GM21381 (cell line): ENCODE measurements at regions not wholly inside any gene's neighbourhood (a gene's known extent, or its start where the extent isn't known, plus 50 kb on each side); places are given as distances from the start of the nearest gene placed in this dataset.

Experiments used
- ATAC-seq: cut with Tn5 transposase; IDR thresholded peaks from one replicate; pipeline ENCODE4 v1.9.1; 2021; ENCODE audit warnings: mild to moderate bottlenecking, moderate library complexity; ENCODE audit not compliant: unreplicated experiment

- no peak for ATAC-seq
These were observed 433.7 kb upstream of the SPRED2 start for GRCh38 chr2:65866148-65866547.

GRCh38 chr2:65864619-65865018, 432.2 kb upstream of the SPRED2 start:
- ATAC-seq = no peak

GRCh38 chr2:65863713-65864112, 431.3 kb upstream of the SPRED2 start:
- ATAC-seq = no peak

DNA sequence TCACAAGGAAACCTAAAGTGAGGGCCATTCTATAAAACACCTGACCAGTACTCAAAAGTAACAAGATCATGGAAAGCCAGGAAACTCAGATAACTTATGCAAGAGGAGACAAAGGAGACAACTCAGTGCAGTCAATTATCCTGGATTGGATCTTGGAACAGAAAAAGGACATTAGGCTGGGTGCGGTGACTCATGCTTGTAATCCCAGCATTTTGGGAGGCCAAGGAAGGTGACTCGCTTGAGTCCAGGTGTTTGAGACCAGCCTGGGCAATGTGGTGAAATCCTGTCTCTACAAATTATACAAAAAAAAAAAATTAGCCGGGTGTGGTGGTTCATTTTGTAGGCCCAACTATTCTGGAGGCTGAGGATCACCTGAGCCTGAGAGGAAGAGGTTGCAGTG, 424.5 kb upstream of the SPRED2 start:
- ATAC-seq = no peak

DNA sequence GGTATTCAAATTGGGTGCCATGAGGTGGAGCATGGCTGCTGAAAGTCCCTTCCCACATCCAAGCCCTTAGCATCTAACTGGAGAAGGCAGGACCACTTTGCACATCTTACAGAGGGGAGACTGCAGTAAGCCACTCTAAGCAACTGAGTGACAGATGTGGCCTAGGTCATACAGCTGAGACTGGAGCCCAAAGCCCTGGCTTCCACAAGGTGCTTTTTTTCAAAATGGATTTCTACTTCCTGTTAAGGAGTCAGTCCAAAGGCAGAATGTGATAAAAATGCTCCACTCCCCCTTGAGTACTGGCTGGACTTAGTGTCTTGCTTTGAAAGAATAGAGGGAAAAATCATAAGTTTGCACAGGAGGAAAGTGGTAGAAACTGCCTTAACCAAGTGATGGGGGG, 424.0 kb upstream of the SPRED2 start:
- no peak for ATAC-seq

- ATAC-seq = no peak
These were observed 418.3 kb upstream of the SPRED2 start for GRCh38 chr2:65850695-65851094.

DNA sequence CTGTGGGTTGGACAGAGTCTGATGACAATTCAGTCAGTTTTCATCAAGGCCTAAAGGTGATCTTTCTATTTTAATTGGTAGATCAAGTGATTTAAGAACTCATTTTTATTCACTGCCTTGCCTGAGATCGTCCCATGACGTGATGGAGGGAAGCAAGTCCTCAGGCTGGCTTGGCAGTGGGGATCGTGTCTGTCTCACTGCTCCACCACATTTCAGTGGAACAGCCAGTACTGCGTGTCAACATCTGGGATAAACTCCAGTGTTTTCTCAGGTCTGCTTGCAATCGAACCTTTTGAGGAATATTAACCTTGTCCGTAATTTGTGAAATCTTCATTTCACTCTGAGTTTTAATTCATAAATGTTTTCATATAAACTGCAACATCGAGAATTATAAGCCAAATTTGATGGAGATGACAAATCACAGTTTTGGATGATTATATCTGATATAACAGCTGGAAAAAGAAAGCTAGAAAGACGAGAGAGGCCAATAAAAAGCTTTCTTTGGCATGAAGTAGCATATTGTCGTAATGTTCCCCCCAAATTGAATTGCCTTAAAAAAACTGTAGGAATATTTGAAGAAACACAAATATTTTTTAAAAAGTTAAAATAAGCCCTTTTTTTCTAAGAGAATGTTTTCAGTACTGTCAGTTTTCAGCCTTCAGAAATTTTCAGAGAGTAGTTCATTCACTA, 414.7 kb upstream of the SPRED2 start:
- ATAC-seq = no peak

DNA sequence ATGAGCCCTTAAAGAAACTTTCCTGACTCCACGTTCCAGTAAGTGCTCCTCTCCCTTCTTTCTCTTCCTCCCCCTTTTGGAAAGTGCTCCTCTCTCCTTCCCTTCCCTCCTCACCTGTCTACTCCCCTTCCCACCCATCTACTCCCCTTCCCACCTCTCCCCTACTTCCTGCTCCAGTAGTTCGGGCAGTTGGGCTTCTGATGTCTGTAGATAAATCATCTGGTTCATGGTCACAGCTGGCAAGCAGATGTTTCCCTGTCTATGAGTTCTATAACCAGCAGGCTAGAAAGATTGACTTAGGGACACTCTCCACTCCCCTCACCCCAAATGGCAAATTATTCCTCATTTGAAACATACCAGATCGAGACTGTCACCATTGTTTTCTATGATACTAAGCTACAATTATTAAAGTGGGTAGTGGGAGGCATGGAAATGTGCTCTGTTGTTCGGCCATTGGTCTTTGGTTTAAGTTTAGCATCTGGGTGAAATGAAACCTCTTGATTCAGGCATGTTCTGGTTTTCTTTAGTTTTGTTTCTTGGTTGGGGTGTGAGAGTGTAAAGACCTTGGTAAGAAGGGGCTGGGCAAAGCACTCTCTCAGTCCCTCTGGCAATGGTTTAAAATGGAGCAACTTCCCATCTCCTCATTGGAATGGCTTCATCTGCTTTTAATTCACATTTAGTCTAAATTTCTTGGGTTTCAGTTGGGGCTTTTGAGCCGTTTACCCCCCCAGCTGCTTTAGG, 413.2 kb upstream of the SPRED2 start:
- no peak for ATAC-seq

DNA sequence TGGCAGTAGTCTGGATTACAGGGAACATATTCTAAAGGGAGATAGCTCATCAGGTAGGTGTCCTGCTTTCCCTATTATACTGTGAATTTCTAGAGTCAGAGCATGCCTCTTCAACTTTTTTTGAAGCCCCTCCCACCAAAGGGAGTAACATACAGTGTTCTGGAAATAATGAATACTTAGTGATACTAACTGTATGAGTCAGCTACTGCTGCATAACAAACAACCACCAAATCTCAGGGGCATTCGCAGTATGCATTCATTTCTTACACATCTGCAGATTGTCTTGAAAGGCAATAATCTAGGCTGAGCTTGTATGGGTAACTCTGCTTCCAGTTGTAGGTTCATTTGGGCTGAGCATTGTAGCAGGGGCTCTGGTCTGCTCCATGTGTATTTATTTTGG, 409.7 kb upstream of the SPRED2 start:
- ATAC-seq = no peak

- no peak for ATAC-seq
These were observed 403.7 kb upstream of the SPRED2 start for GRCh38 chr2:65835975-65836549.

GRCh38 chr2:65834771-65835475, 402.5 kb upstream of the SPRED2 start:
- no peak for ATAC-seq

GRCh38 chr2:65834062-65834461, 401.7 kb upstream of the SPRED2 start:
- ATAC-seq = no peak

DNA sequence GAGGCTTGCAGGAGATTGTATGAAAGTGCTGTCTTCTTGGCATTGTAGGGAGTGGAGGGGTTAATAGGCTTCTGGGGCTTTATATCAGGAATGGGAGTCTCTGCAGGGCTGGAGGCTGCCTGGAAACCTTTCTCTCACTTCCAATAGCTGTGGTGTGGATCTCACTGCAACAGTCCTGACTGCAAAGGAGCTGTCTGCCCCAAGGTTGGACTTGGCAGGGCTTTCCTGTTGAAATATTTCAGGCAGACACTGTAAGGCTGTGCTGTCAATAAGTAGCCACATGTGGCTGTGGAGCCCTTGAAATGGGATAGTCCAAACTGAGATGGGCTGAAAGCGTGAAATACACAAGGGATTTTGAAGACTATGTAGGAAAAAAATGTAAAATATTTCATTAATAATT, 399.1 kb upstream of the SPRED2 start:
- no peak for ATAC-seq

GRCh38 chr2:65826567-65826966, 394.2 kb upstream of the SPRED2 start:
- ATAC-seq = no peak

DNA sequence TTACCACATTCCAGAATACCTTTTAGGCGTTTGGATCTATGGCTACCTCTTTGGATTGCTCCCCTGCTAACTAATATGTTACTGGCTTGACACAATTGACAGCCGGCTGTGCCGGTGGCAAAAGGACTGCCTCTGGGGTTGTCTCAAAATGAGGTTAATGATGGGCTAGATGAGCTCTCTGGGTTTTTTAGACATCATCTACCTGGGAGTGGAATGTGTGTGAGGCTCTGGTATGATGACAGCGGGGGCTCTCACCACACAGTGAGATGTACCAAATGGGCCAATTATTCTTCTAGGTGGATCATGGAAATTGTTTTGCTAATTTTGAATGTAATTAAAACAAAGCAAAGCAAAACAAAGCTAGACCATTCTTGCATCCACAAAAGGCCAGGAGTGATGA, 391.1 kb upstream of the SPRED2 start:
- ATAC-seq = no peak

DNA sequence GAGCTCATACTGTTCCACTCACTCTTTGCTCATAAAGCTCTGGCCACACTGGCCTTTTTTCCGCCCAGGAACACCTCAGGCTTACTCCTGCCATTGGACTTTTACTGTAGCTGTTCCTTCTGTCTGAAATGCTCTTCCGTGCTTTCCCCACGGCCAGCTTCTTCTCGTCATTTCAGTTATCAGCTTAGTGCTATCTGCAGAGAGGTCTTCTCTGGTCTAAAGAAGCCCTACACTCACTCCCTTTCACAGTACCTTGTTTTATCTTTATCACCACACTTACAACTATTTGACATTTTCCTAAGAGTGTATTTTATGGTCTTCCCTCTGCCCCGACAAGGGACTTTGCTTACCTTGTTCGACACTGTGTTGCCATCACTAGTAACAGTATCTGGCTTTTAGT, 388.1 kb upstream of the SPRED2 start:
- ATAC-seq = no peak

GRCh38 chr2:65819963-65820362, 387.6 kb upstream of the SPRED2 start:
- no peak for ATAC-seq

DNA sequence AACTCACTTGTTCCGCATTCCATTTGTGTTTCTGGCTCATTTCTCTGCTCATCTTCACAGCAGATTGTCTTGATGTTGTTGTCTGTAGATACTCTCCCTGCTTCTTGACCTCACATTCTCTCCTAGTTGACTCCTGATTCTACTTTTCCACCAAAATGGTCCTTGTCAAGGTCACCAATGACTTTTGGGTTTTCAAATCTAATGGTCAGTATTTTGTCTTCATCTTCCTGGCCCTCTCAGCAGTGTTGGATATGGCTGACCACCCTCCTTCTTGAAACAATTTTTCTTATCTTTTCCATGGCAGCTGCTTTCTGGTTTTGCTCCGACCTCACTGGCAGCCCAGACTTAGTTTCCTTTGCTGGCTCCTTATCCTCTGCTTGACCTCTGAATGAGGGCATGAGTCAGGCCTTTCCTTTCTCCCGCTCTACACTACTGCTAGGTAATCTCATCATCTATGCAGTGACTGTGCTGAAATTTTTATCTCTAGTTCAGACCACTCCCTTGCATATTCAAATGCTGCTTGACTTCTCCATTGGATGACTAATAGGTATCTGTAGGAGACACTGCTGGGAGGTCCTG, 386.6 kb upstream of the SPRED2 start:
- no peak for ATAC-seq

- no peak for ATAC-seq
These were observed 381.3 kb upstream of the SPRED2 start for GRCh38 chr2:65813631-65814173.

GRCh38 chr2:65812887-65813286, 380.5 kb upstream of the SPRED2 start:
- no peak for ATAC-seq

- no peak for ATAC-seq
These were observed 375.5 kb upstream of the SPRED2 start for GRCh38 chr2:65807942-65808341.
